ENCODE measurements at regions not wholly inside any gene's neighbourhood (a gene's known extent, or its start where the extent isn't known, plus 50 kb on each side); places are given as distances from the start of the nearest gene placed in this dataset.

DNA sequence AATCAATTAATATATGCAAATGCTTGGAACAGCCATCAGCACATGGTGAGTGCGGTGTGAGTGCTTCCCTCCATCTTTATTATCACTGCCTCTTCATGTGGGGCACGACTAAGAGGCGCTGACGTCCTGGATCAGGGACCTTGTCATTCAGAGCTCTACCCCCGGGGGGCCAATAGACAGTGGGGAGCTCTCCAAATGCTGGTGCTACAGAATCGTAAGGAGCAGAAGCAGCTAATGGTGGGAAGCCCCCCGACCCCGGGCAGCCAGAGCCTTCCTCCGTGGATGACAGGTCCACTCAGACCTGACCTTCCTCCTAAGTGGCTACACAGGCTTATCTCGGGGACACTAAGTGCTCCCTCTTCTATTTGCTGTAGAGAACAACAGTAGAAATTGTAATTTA lies 257.5 kb upstream of the PMEPA1 start:
- TF ChIP-seq, protein P1, sequence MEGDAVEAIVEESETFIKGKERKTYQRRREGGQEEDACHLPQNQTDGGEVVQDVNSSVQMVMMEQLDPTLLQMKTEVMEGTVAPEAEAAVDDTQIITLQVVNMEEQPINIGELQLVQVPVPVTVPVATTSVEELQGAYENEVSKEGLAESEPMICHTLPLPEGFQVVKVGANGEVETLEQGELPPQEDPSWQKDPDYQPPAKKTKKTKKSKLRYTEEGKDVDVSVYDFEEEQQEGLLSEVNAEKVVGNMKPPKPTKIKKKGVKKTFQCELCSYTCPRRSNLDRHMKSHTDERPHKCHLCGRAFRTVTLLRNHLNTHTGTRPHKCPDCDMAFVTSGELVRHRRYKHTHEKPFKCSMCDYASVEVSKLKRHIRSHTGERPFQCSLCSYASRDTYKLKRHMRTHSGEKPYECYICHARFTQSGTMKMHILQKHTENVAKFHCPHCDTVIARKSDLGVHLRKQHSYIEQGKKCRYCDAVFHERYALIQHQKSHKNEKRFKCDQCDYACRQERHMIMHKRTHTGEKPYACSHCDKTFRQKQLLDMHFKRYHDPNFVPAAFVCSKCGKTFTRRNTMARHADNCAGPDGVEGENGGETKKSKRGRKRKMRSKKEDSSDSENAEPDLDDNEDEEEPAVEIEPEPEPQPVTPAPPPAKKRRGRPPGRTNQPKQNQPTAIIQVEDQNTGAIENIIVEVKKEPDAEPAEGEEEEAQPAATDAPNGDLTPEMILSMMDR (conservative IDR thresholded peaks at IDR 0.05 in 1 of 2, IDR thresholded peaks at IDR 0.05 in 1 of 2; ENCODE audit: extremely low read depth in 1 of 2, insufficient read depth in 1 of 2, low read depth in 1 of 2, low read length in 2 of 2): no peak
- TF ChIP-seq EZH2 (IDR thresholded peaks at IDR 0.05; ENCODE audit: borderline replicate concordance, low read length): no peak
